NB4 (cell line): ENCODE measurements at regions not wholly inside any gene's neighbourhood (a gene's known extent, or its start where the extent isn't known, plus 50 kb on each side); places are given as distances from the start of the nearest gene placed in this dataset.

Experiments
- MYC ChIP-seq: IDR thresholded peaks from 2 replicates; pipeline ENCODE4 v1.6.1; 2011; ENCODE audit warnings: low read depth, low read length
- POLR2A ChIP-seq: IDR thresholded peaks from 2 replicates; pipeline ENCODE4 v1.6.1; 2011; ENCODE audit warnings: mild to moderate bottlenecking; ENCODE audit not compliant: insufficient read length; ENCODE audit errors: extremely low read depth
- TF ChIP-seq, protein P1 (sequence below): IDR thresholded peaks from 2 replicates; pipeline ENCODE4 v1.6.1; 2011; ENCODE audit warnings: low read depth, low read length
- TF ChIP-seq, protein P2 (sequence below): IDR thresholded peaks from one replicate; pipeline ENCODE4 v1.5.1; 2012; ENCODE audit warnings: low read depth, low read length

DNA sequence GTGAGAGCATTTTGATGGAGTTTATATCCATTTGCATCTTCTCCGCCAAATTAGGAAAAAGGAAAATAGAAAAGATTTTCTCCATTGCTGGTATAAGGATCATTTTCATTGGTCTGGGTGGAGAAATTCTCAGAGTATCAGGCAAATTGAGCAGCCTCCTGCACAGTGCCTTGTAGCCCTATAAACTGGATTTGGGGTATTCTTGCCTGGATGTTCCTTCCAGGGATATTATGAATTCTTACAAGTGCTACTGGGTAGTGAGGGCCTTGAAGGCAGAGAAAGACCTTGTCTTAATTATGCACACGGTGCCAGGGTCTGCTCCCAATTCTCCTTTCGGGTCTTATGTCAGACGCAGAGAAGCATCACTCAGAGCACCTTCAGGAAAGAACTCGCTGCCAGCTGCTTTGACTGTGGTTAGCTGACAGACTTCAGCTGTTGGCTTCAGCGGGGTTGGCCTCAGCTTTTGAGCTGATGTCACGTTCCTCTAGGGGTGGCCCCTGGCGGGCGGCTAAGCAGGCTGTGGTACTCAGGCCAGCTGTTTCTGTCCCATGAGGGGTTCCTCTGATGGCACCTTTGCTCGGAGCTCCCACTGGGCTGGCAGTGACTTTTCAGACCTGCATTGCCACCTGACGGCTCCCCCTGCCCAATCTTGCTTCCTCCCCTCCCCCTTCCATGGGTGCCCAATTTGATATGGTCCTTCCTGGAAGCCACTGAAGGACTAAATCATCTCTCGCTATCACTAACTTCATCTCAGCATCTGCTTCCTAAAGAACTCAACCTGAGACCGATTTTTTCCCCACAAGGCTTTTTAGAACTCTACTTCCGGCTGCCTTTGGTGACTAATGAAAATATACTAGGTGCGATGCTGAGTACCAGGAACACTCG is 519.5 kb downstream of the BCOR start:
- TF ChIP-seq, protein P1, sequence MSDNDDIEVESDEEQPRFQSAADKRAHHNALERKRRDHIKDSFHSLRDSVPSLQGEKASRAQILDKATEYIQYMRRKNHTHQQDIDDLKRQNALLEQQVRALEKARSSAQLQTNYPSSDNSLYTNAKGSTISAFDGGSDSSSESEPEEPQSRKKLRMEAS = no peak
- TF ChIP-seq, protein P2, sequence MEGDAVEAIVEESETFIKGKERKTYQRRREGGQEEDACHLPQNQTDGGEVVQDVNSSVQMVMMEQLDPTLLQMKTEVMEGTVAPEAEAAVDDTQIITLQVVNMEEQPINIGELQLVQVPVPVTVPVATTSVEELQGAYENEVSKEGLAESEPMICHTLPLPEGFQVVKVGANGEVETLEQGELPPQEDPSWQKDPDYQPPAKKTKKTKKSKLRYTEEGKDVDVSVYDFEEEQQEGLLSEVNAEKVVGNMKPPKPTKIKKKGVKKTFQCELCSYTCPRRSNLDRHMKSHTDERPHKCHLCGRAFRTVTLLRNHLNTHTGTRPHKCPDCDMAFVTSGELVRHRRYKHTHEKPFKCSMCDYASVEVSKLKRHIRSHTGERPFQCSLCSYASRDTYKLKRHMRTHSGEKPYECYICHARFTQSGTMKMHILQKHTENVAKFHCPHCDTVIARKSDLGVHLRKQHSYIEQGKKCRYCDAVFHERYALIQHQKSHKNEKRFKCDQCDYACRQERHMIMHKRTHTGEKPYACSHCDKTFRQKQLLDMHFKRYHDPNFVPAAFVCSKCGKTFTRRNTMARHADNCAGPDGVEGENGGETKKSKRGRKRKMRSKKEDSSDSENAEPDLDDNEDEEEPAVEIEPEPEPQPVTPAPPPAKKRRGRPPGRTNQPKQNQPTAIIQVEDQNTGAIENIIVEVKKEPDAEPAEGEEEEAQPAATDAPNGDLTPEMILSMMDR = no peak
- TF ChIP-seq MYC (no peak), POLR2A (no peak)
